ENCODE measurements at regions not wholly inside any gene's neighbourhood (a gene's known extent, or its start where the extent isn't known, plus 50 kb on each side); places are given as distances from the start of the nearest gene placed in this dataset.

DNA sequence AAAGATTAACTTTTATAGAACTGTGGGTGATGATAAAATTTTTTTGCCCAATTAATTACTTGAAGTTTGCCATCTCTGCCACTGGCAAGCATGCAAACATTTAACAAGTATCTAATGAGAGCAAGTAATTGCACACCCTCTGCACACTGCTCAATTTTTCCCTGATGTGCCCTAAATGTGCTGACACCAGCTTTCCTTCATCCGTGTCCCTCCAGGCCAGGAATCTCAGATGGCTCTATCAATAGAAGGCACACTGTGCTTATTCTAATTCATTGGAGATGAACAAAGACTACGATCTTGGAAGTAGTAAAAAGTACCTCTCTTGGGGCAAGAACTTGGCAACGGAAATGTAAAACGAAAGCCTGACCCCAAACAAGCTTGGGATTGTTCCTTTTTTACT, 212.1 kb downstream of the GPR37 start:
- H3K36me3 ChIP-seq: no peaks in the 10 kb centered on the region
- H3K9me3 ChIP-seq: no peaks in the 10 kb centered on the region
- TF ChIP-seq, protein P1, sequence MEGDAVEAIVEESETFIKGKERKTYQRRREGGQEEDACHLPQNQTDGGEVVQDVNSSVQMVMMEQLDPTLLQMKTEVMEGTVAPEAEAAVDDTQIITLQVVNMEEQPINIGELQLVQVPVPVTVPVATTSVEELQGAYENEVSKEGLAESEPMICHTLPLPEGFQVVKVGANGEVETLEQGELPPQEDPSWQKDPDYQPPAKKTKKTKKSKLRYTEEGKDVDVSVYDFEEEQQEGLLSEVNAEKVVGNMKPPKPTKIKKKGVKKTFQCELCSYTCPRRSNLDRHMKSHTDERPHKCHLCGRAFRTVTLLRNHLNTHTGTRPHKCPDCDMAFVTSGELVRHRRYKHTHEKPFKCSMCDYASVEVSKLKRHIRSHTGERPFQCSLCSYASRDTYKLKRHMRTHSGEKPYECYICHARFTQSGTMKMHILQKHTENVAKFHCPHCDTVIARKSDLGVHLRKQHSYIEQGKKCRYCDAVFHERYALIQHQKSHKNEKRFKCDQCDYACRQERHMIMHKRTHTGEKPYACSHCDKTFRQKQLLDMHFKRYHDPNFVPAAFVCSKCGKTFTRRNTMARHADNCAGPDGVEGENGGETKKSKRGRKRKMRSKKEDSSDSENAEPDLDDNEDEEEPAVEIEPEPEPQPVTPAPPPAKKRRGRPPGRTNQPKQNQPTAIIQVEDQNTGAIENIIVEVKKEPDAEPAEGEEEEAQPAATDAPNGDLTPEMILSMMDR (IDR thresholded peaks at IDR 0.05): no peak
- H3K27ac ChIP-seq: no peak overlapping the region
- intact Hi-C loops (cut with DNase I): no loop called here
- H3K4me1 ChIP-seq: no peaks in the 10 kb centered on the region
- no peak for DNase-seq
- no peak overlapping the region for H3K4me3 ChIP-seq
- no peak overlapping the region for H3K9ac ChIP-seq (ENCODE audit: low read depth in 2 of 2, low read length in 2 of 2)
- no peaks in the 10 kb centered on the region for H3K27me3 ChIP-seq

- Histone ChIP-seq H3K9ac (ENCODE audit: low read depth in 2 of 2, low read length in 2 of 2) (no peak overlapping the region), H3K4me3 (no peak overlapping the region), H3K4me1 (no peaks in the 10 kb centered on the region), H3K27me3 (no peaks in the 10 kb centered on the region), H3K9me3 (no peaks in the 10 kb centered on the region), H3K36me3 (no peaks in the 10 kb centered on the region), H3K27ac (no peak overlapping the region)
- TF ChIP-seq, protein P1 (IDR thresholded peaks at IDR 0.05): no peak
- no peak for DNase-seq
- intact Hi-C loops (cut with DNase I): no loop called here
Observed at GRCh38 chr7:124552217-124552616, 213.4 kb downstream of the GPR37 start.

DNA sequence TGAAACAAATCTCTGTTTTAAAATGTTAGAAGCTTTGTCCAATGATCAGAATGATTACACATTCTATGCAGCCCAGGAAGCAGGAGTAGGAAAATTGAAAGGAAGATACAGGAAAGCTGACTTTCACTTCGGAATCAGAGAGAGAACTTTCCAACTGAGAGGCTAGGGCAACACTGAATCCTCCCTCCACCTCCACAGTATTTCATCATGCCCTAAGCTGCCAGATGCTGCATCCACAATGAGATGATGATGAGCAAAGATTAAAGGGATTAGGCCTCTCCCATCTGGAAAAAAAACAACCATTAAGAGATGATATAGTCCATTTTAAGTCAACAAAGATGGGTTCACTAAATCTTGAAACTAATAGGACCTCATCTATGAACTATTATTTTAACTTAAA, 215.6 kb downstream of the GPR37 start:
- Histone ChIP-seq H3K27ac (no peak overlapping the region), H3K4me1 (no peaks in the 10 kb centered on the region), H3K9me3 (no peaks in the 10 kb centered on the region), H3K9ac (ENCODE audit: low read depth in 2 of 2, low read length in 2 of 2) (no peak overlapping the region), H3K36me3 (no peaks in the 10 kb centered on the region), H3K27me3 (no peaks in the 10 kb centered on the region), H3K4me3 (no peak overlapping the region)
- no peak for DNase-seq
- intact Hi-C loops (cut with DNase I): no loop called here
- TF ChIP-seq, protein P1 (IDR thresholded peaks at IDR 0.05): no peak

GRCh38 chr7:124542476-124542875, 223.1 kb downstream of the GPR37 start:
- H3K4me1 ChIP-seq: no peaks in the 10 kb centered on the region
- no peaks in the 10 kb centered on the region for H3K27me3 ChIP-seq
- no peaks in the 10 kb centered on the region for H3K36me3 ChIP-seq
- no peak for DNase-seq
- H3K27ac ChIP-seq: no peak overlapping the region
- H3K9me3 ChIP-seq: no peaks in the 10 kb centered on the region
- intact Hi-C loops (cut with DNase I): no loop called here
- TF ChIP-seq, protein P1 (IDR thresholded peaks at IDR 0.05): no peak
- H3K4me3 ChIP-seq: no peak overlapping the region
- H3K9ac ChIP-seq (ENCODE audit: low read depth in 2 of 2, low read length in 2 of 2): no peak overlapping the region

GRCh38 chr7:124536156-124536762, 229.3 kb downstream of the GPR37 start:
- Histone ChIP-seq H3K9ac (ENCODE audit: low read depth in 2 of 2, low read length in 2 of 2) (no peak overlapping the region), H3K36me3 (no peaks in the 10 kb centered on the region), H3K4me1 (no peaks in the 10 kb centered on the region), H3K9me3 (no peaks in the 10 kb centered on the region), H3K27ac (no peak overlapping the region), H3K4me3 (no peak overlapping the region), H3K27me3 (no peaks in the 10 kb centered on the region)
- TF ChIP-seq, protein P1 (IDR thresholded peaks at IDR 0.05): no peak
- no peak for DNase-seq
- intact Hi-C loops (cut with DNase I): no loop called here

All from colonic mucosa (tissue), 4 donors.